DMS53 treated with DMSO at 0.1 percent for 48 hours (cell line): ENCODE measurements at regions not wholly inside any gene's neighbourhood (a gene's known extent, or its start where the extent isn't known, plus 50 kb on each side); places are given as distances from the start of the nearest gene placed in this dataset.
"Not testable (repeated sequence)": the region's sequence is repeated elsewhere in the genome, so short reads cannot be mapped to it uniquely, and the experiment has no call there.

Source experiments
- DNase-seq: peaks from one replicate; lab custom pipeline; 2025; ENCODE audit not compliant: unreplicated experiment; lab: John Stamatoyannopoulos, UW

- no peak for DNase-seq
Observed at GRCh38 chr1:29688471-29689365, 452.4 kb downstream of the PTPRU start.

GRCh38 chr1:29687601-29688244 lies 451.4 kb downstream of the PTPRU start:
- DNase-seq: no peak

- DNase-seq: no peak
Observed at GRCh38 chr1:29687166-29687565, 450.8 kb downstream of the PTPRU start.

- no peak for DNase-seq
Observed at GRCh38 chr1:29686012-29686930, 449.9 kb downstream of the PTPRU start.

- no peak for DNase-seq
Observed at GRCh38 chr1:29685387-29685786, 449.1 kb downstream of the PTPRU start.

GRCh38 chr1:29684141-29684540 lies 447.8 kb downstream of the PTPRU start:
- no peak for DNase-seq

GRCh38 chr1:29683472-29683871 lies 447.1 kb downstream of the PTPRU start:
- DNase-seq: no peak

- DNase-seq: no peak
Observed at GRCh38 chr1:29682919-29683295, 446.6 kb downstream of the PTPRU start.

GRCh38 chr1:29682171-29682918 lies 446.0 kb downstream of the PTPRU start:
- no peak for DNase-seq

- not testable (repeated sequence) for DNase-seq
Observed at GRCh38 chr1:29681416-29681815, 445.1 kb downstream of the PTPRU start.

GRCh38 chr1:29679828-29680558 lies 443.7 kb downstream of the PTPRU start:
- no peak for DNase-seq

GRCh38 chr1:29679316-29679715 lies 443.0 kb downstream of the PTPRU start:
- no peak for DNase-seq

- no peak for DNase-seq
Observed at GRCh38 chr1:29677028-29678024, 441.0 kb downstream of the PTPRU start.

- no peak for DNase-seq
Observed at GRCh38 chr1:29676496-29676895, 440.2 kb downstream of the PTPRU start.

GRCh38 chr1:29675481-29676263 lies 439.4 kb downstream of the PTPRU start:
- DNase-seq: no peak

GRCh38 chr1:29674627-29675326 lies 438.5 kb downstream of the PTPRU start:
- no peak for DNase-seq
